CD4-positive, alpha-beta T cell treated with Interferon alpha-2 for 1 hour (primary cell): ENCODE measurements at regions not wholly inside any gene's neighbourhood (a gene's known extent, or its start where the extent isn't known, plus 50 kb on each side); places are given as distances from the start of the nearest gene placed in this dataset.

Source experiments
- DNase-seq, 2 donors: peaks; one replicate each; pipeline ENCODE4 v3.0.0-alpha.2; 2020 to 2022

- DNase-seq = no peak
These were observed 691.3 kb downstream of the SQOR start for GRCh38 chr15:46326173-46326572.

GRCh38 chr15:46328821-46329220 lies 694.0 kb downstream of the SQOR start:
- DNase-seq = no peak

GRCh38 chr15:46329876-46330275 lies 695.0 kb downstream of the SQOR start:
- DNase-seq = no peak

GRCh38 chr15:46331546-46331945 lies 696.7 kb downstream of the SQOR start:
- no peak for DNase-seq

GRCh38 chr15:46343196-46343935 lies 708.5 kb downstream of the SQOR start:
- no peak for DNase-seq

GRCh38 chr15:46344115-46344724 lies 709.4 kb downstream of the SQOR start:
- no peak for DNase-seq

- no peak for DNase-seq
These were observed 710.1 kb downstream of the SQOR start for GRCh38 chr15:46344915-46345314.

GRCh38 chr15:46354443-46354842 lies 719.6 kb downstream of the SQOR start:
- peak in 1 of 2 donors; percentile 1 for DNase-seq

GRCh38 chr15:46365572-46365971 lies 730.7 kb downstream of the SQOR start:
- DNase-seq = no peak

GRCh38 chr15:46366360-46367007 lies 731.7 kb downstream of the SQOR start:
- no peak for DNase-seq

- no peak for DNase-seq
These were observed 749.1 kb downstream of the SQOR start for GRCh38 chr15:46383978-46384377.

GRCh38 chr15:46386356-46386755 lies 751.5 kb downstream of the SQOR start:
- no peak for DNase-seq

- DNase-seq = no peak
These were observed 754.9 kb downstream of the SQOR start for GRCh38 chr15:46389739-46390138.

GRCh38 chr15:46394463-46394862 lies 759.6 kb downstream of the SQOR start:
- no peak for DNase-seq

- no peak for DNase-seq
These were observed 773.5 kb downstream of the SQOR start for GRCh38 chr15:46408312-46408711.

- DNase-seq = no peak
These were observed 775.0 kb downstream of the SQOR start for GRCh38 chr15:46409841-46410301.

- no peak for DNase-seq
These were observed 775.9 kb downstream of the SQOR start for GRCh38 chr15:46410705-46411104.

GRCh38 chr15:46411900-46412299 lies 777.1 kb downstream of the SQOR start:
- DNase-seq = no peak

GRCh38 chr15:46413799-46414198 lies 779.0 kb downstream of the SQOR start:
- no peak for DNase-seq

GRCh38 chr15:46416544-46416943 lies 781.7 kb downstream of the SQOR start:
- no peak for DNase-seq

GRCh38 chr15:46420990-46421389 lies 786.2 kb downstream of the SQOR start:
- DNase-seq = no peak

- no peak for DNase-seq
These were observed 806.6 kb downstream of the SQOR start for GRCh38 chr15:46441294-46442062.

GRCh38 chr15:46442184-46442583 lies 807.4 kb downstream of the SQOR start:
- DNase-seq = no peak
